SU-DHL-6 (cell line): ENCODE measurements at regions not wholly inside any gene's neighbourhood (a gene's known extent, or its start where the extent isn't known, plus 50 kb on each side); places are given as distances from the start of the nearest gene placed in this dataset.

Experiments used
- H2AFZ ChIP-seq: fragments of 200-600 bp; sonication (generic); 2 replicates; pipeline ENCODE4 v1.6.1; 2014; ENCODE audit warnings: low read depth, mild to moderate bottlenecking, moderate library complexity, mixed read lengths, antibody characterized with exemption, low read length; ENCODE audit not compliant: severe bottlenecking
- H3F3A ChIP-seq: fragments of 200-600 bp; shearing (Covaris generic); 2 replicates; pipeline ENCODE4 v1.6.0; 2016; ENCODE audit warnings: antibody characterized with exemption, mild to moderate bottlenecking; ENCODE audit not compliant: insufficient read depth
- H3K27ac ChIP-seq: fragments of 200-600 bp; sonication (generic); 2 replicates; pipeline ENCODE4 v1.5.1; 2016; ENCODE audit warnings: low read depth, mild to moderate bottlenecking, low read length, moderate library complexity, mixed read lengths
- H3K27me3 ChIP-seq: fragments of 200-600 bp; sonication (generic), shearing (Covaris generic); 2 replicates; pipeline ENCODE4 v1.6.0; 2014; ENCODE audit warnings: mild to moderate bottlenecking, low read length
- H3K36me3 ChIP-seq: fragments of 200-600 bp; sonication (generic); 2 replicates; pipeline ENCODE4 v1.6.1; 2014; ENCODE audit warnings: mild to moderate bottlenecking, low read length, mixed read lengths
- H3K4me2 ChIP-seq: fragments of 300-600, 200-600 bp; shearing (Covaris generic), sonication (generic); 2 replicates; pipeline ENCODE4 v1.6.0; 2014; ENCODE audit warnings: low read length, low read depth, mild to moderate bottlenecking; ENCODE audit not compliant: poor library complexity, severe bottlenecking
- H3K4me3 ChIP-seq: fragments of 200-600 bp; sonication (generic); 2 replicates; pipeline ENCODE4 v1.5.1; 2014; ENCODE audit warnings: antibody characterized with exemption, low read length, mild to moderate bottlenecking, mixed read lengths; ENCODE audit not compliant: insufficient read depth, poor library complexity, severe bottlenecking
- H3K79me2 ChIP-seq: fragments of 200-600 bp; sonication (generic); 2 replicates; pipeline ENCODE4 v1.6.1; 2014; ENCODE audit warnings: mild to moderate bottlenecking, low read length, moderate library complexity; ENCODE audit not compliant: insufficient read depth
- H3K9ac ChIP-seq: fragments of 200-600 bp; sonication (generic); 2 replicates; pipeline ENCODE4 v1.7.0; 2014; ENCODE audit warnings: mild to moderate bottlenecking, low read length
- H3K9me2 ChIP-seq: fragments of 200-600 bp; sonication (generic); replicated peaks from 2 replicates; pipeline ENCODE4 v1.6.1; 2014; ENCODE audit warnings: low read length; ENCODE audit not compliant: insufficient read depth
- H3K9me3 ChIP-seq: fragments of 200-600 bp; sonication (generic); 2 replicates; pipeline ENCODE4 v1.6.1; 2014; ENCODE audit warnings: low read length, mixed read lengths; ENCODE audit not compliant: insufficient read depth
- H4K20me1 ChIP-seq: fragments of 200-600 bp; sonication (generic); 2 replicates; pipeline ENCODE4 v1.6.1; 2014; ENCODE audit warnings: low read depth, mild to moderate bottlenecking, antibody characterized with exemption, low read length, moderate library complexity, mixed read lengths
- EZH2phosphoT487 ChIP-seq: fragments of 200-600 bp; sonication (generic), shearing (Covaris generic); conservative IDR thresholded peaks from 2 replicates; pipeline ENCODE4 v1.6.1; 2018; ENCODE audit warnings: mild to moderate bottlenecking, antibody characterized with exemption, low read length, moderate library complexity, mixed read lengths
- TF ChIP-seq, protein P1 (sequence below): fragments of 200-600 bp; sonication (generic); IDR thresholded peaks from one replicate; pipeline ENCODE4 v1.5.1; 2017; ENCODE audit warnings: antibody characterized with exemption, mild to moderate bottlenecking, low read length, moderate library complexity; ENCODE audit not compliant: insufficient read depth, poor library complexity, severe bottlenecking

DNA sequence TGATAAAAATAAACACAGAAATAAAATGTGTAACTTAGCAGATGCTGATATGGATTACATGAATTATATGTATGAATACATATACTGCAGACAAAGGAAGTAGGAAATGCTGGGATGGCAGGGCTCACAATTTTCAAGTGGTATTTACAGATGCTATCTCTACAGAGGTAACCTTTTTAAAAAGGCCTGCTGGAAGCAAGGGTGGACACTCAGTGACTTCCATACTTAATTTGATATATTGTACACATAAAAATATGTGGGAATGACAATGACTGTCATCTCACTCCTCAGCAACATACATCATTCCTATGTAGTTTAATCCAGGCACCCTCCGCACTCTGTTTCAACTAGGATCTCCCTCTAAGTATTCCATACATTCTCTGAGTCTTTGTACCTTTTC, 452.9 kb downstream of the DTHD1 start:
- H3K36me3 ChIP-seq = no peaks in the 10 kb centered on the region
- no peaks in the 10 kb centered on the region for H3K9me3 ChIP-seq
- H3K4me3 ChIP-seq = no peak overlapping the region
- H3K9me2 ChIP-seq = no peaks in the 10 kb centered on the region
- H3F3A ChIP-seq = no peaks in the 10 kb centered on the region
- no peak overlapping the region for H3K27ac ChIP-seq
- no peaks in the 10 kb centered on the region for H4K20me1 ChIP-seq
- H3K79me2 ChIP-seq = no peaks in the 10 kb centered on the region
- H3K9ac ChIP-seq = no peak overlapping the region
- TF ChIP-seq EZH2phosphoT487 = no peak
- TF ChIP-seq, protein P1, sequence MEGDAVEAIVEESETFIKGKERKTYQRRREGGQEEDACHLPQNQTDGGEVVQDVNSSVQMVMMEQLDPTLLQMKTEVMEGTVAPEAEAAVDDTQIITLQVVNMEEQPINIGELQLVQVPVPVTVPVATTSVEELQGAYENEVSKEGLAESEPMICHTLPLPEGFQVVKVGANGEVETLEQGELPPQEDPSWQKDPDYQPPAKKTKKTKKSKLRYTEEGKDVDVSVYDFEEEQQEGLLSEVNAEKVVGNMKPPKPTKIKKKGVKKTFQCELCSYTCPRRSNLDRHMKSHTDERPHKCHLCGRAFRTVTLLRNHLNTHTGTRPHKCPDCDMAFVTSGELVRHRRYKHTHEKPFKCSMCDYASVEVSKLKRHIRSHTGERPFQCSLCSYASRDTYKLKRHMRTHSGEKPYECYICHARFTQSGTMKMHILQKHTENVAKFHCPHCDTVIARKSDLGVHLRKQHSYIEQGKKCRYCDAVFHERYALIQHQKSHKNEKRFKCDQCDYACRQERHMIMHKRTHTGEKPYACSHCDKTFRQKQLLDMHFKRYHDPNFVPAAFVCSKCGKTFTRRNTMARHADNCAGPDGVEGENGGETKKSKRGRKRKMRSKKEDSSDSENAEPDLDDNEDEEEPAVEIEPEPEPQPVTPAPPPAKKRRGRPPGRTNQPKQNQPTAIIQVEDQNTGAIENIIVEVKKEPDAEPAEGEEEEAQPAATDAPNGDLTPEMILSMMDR = no peak
- H3K4me2 ChIP-seq = no peak overlapping the region
- no peaks in the 10 kb centered on the region for H3K27me3 ChIP-seq
- no peak overlapping the region for H2AFZ ChIP-seq

DNA sequence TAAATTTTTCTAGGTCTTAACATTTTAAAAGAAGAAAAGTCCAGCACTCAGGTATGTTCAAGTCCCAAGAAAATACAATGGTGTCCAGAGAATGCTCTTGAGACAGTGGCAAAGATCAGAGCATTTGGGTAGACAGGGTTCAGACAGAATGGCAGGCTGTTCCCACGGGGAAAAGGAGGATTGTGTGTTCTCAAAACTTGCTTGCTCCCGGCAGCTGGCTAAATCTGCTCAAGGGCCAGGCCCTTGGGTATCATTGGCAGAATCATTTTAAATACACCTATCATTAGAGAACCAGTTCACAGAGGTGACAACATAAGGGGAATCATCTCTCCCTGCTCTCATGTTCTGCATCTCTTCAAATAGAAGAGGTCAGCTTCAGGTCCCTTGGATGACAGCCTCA, 456.3 kb downstream of the DTHD1 start:
- Histone ChIP-seq H3K9me3 (no peaks in the 10 kb centered on the region), H3K9ac (no peak overlapping the region), H4K20me1 (no peaks in the 10 kb centered on the region), H3K27ac (no peak overlapping the region), H3K79me2 (no peaks in the 10 kb centered on the region), H3K4me3 (no peak overlapping the region), H3K27me3 (no peaks in the 10 kb centered on the region), H2AFZ (no peak overlapping the region), H3K9me2 (no peaks in the 10 kb centered on the region), H3K4me2 (no peak overlapping the region), H3F3A (no peaks in the 10 kb centered on the region), H3K36me3 (no peaks in the 10 kb centered on the region)
- TF ChIP-seq, protein P1 = no peak

DNA sequence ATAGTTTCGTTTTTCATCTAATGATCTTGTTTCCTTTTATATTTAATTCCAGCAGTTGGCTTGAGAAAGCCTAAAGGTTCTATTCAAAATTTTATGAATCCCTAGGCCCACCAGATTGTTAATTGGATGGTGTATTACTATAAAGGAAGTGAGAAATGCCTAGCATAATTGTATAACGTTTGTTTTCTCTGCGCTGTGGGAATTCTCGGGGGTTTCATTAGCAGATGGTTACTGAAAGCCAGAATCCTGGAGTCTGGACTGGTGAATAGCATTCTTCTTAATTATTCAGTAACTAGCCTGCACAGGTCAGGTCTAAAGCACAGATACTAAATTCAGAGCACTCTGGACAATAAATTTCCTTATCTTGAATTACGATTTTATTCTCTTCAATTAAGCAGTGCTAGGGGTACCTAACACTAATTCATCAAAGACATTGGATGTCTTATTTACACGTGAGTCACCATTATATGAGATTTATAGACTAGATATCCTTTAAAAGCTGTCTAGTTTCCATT, 459.4 kb downstream of the DTHD1 start:
- no peaks in the 10 kb centered on the region for H3K79me2 ChIP-seq
- H3K4me3 ChIP-seq = no peak overlapping the region
- H3F3A ChIP-seq = no peaks in the 10 kb centered on the region
- H3K9me2 ChIP-seq = no peaks in the 10 kb centered on the region
- no peaks in the 10 kb centered on the region for H4K20me1 ChIP-seq
- no peak overlapping the region for H3K4me2 ChIP-seq
- H2AFZ ChIP-seq = no peak overlapping the region
- TF ChIP-seq EZH2phosphoT487 = no peak
- TF ChIP-seq, protein P1 = no peak
- H3K27ac ChIP-seq = no peak overlapping the region
- H3K9ac ChIP-seq = no peak overlapping the region
- no peaks in the 10 kb centered on the region for H3K9me3 ChIP-seq
- no peaks in the 10 kb centered on the region for H3K27me3 ChIP-seq
- no peaks in the 10 kb centered on the region for H3K36me3 ChIP-seq
